Thymus (tissue), 11 donors: ENCODE measurements at regions not wholly inside any gene's neighbourhood (a gene's known extent, or its start where the extent isn't known, plus 50 kb on each side); places are given as distances from the start of the nearest gene placed in this dataset.

ENCODE experiments used
- DNase-seq, 9 donors: peaks; one replicate each; pipeline ENCODE4 v3.0.0-alpha.2; 2013; ENCODE audit warnings: low spot score in 9 of 9, low read depth in 6 of 9, missing footprints in 1 of 9
- H3K27ac ChIP-seq, 2 donors: one replicate each; pipeline ENCODE4 v1.5.1; 2013; ENCODE audit warnings: control low read depth in 1 of 2, low read depth in 1 of 2, low read length in 1 of 2, mild to moderate bottlenecking in 1 of 2, moderate library complexity in 1 of 2
- H3K27me3 ChIP-seq, 2 donors: one replicate each; pipeline ENCODE4 v1.5.1; 2013; ENCODE audit warnings: low read length in 1 of 2; ENCODE audit not compliant: control insufficient read depth in 2 of 2, insufficient read depth in 1 of 2
- H3K36me3 ChIP-seq, 2 donors: one replicate each; pipeline ENCODE4 v1.5.1; 2013; ENCODE audit warnings: low read length in 1 of 2, mild to moderate bottlenecking in 1 of 2, moderate library complexity in 1 of 2; ENCODE audit not compliant: control insufficient read depth in 2 of 2, insufficient read depth in 2 of 2
- H3K4me1 ChIP-seq, 2 donors: one replicate each; pipeline ENCODE4 v1.5.1; 2013; ENCODE audit warnings: low read length in 2 of 2; ENCODE audit not compliant: control insufficient read depth in 2 of 2, insufficient read depth in 2 of 2
- H3K4me3 ChIP-seq, 2 donors: one replicate each; pipeline ENCODE4 v1.5.1; 2013; ENCODE audit warnings: low read length in 2 of 2, control low read depth in 1 of 2, mild to moderate bottlenecking in 1 of 2
- H3K9me3 ChIP-seq, 2 donors: one replicate each; pipeline ENCODE4 v1.5.1; 2013; ENCODE audit warnings: low read length in 1 of 2, mild to moderate bottlenecking in 1 of 2; ENCODE audit not compliant: control insufficient read depth in 2 of 2, insufficient read depth in 1 of 2
- WGBS: extraction: QIAGEN DNeasy Blood & Tissue Kit; methylation state at CpG from one replicate; pipeline ENCODE4 v1.1.7; 2013; 5-methylcytosine and 5-hydroxymethylcytosine counted together
- donor health status: healthy.

- no peaks in the 10 kb centered on the region for H3K9me3 ChIP-seq
- no peak overlapping the region for H3K4me3 ChIP-seq
- no peaks in the 10 kb centered on the region for H3K4me1 ChIP-seq
- 99% methylated on average over 1 of the region's 1 CpG for WGBS
- peaks cover 0 to 2% of the 10 kb centered on the region in 2 donors for H3K27me3 ChIP-seq
- no peak for DNase-seq
- no peaks in the 10 kb centered on the region for H3K36me3 ChIP-seq
- no peak overlapping the region for H3K27ac ChIP-seq
Measured at GRCh38 chr1:38305666-38306065, 259.1 kb upstream of the POU3F1 start.

DNA sequence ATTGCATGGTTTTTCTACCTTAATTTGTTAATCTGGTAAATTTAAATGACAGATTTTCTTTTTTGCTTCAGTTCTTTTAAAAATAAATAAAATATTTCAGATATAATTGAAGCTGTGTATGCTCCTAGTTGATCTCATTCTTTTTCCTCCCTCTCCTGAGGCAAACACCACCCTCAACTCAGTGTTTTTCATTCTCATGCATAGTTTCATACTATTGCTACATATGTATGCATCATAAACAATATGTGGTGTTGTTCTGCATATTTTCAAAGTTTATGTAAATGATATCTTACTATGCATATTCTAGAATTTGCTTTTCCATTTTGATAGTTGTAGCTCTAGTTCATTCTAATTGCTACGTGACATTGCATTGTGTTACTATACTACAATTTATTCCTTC is 257.2 kb upstream of the POU3F1 start:
- Histone ChIP-seq H3K36me3 (no peaks in the 10 kb centered on the region), H3K4me1 (no peaks in the 10 kb centered on the region), H3K9me3 (no peaks in the 10 kb centered on the region), H3K27me3 (peaks cover 0 to 2% of the 10 kb centered on the region in 2 donors), H3K4me3 (no peak overlapping the region), H3K27ac (no peak overlapping the region)
- WGBS = 91% methylated on average over 1 of the region's 1 CpG
- DNase-seq = no peak

DNA sequence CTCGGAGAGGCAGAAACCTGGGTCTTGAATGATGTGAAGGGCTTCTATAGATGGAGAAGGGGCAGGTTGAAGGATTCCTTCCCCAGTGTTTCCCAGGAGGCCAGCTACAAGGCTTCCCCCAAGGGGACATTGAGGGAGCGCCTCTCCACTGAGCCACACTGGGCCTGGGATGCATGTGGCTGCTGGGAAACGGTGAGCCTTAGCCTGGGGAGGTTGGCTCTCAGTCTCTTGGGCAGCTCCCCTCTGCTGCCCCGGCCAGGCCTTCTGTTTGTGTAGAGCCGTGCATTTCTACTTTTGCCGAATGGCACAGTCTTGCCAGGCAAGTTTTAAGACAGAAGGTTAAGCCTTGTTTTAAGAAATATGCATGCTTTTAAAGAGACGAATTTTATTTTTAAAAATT is 254.4 kb upstream of the POU3F1 start:
- Histone ChIP-seq H3K4me1 (no peaks in the 10 kb centered on the region), H3K4me3 (no peak overlapping the region), H3K36me3 (no peaks in the 10 kb centered on the region), H3K27ac (no peak overlapping the region), H3K9me3 (no peaks in the 10 kb centered on the region), H3K27me3 (peaks cover 0 to 5% of the 10 kb centered on the region in 2 donors)
- 83% methylated on average over 7 of the region's 7 CpGs for WGBS
- no peak for DNase-seq

GRCh38 chr1:38300616-38301015 is 254.0 kb upstream of the POU3F1 start:
- Histone ChIP-seq H3K27ac (no peak overlapping the region), H3K36me3 (no peaks in the 10 kb centered on the region), H3K4me3 (no peak overlapping the region), H3K4me1 (no peaks in the 10 kb centered on the region), H3K9me3 (no peaks in the 10 kb centered on the region), H3K27me3 (peaks cover 0 to 6% of the 10 kb centered on the region in 2 donors)
- 82% methylated on average over 3 of the region's 3 CpGs for WGBS
- no peak for DNase-seq

DNA sequence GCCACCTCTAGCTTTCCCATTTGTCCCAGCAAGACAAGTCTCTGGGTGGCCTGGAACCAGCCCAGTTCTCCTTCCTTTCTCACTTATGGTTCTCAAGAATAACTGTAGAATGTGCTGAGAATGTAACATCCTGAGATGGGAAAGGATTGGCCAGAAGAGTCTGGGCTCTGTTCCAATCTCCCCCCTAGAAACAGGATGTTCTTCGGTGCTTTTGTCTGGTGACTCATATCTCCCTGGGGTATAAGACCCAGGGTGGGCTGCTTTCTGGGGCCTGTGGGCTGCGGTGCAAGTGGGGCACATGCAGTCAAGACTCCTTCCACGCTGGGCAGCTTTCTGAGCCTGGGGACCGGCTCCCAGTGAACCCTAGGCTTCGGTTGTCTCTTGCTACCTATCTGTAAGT is 251.2 kb upstream of the POU3F1 start:
- 78% methylated on average over 5 of the region's 5 CpGs for WGBS
- DNase-seq = no peak

DNA sequence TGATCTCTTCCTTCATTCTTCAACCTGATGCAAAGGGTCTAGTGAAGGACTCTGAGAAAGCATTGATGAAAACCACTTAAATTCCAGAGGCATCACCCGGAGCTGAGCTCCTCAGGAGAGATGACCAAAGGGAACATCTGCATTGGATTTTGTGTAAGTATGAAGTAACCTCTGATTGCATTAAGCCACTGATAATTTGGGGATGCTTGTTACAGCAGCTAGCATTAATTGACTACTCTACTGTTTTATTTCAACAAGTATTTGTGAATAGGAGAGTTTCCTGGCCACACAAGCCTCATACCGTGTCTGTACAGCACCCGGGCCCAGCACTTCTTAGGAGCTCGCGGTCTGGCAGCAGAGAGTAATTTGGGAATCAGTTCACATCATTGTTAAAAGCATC is 250.7 kb upstream of the POU3F1 start:
- Histone ChIP-seq H3K4me3 (no peak overlapping the region), H3K9me3 (no peaks in the 10 kb centered on the region), H3K4me1 (no peaks in the 10 kb centered on the region), H3K36me3 (no peaks in the 10 kb centered on the region), H3K27ac (no peak overlapping the region), H3K27me3 (peaks cover 9 to 20% of the 10 kb centered on the region in 2 donors)
- 94% methylated on average over 5 of the region's 5 CpGs for WGBS
- no peak for DNase-seq

More for the DNA sequence above, 251.2 kb upstream of the POU3F1 start:
- Histone ChIP-seq H3K36me3 (no peaks in the 10 kb centered on the region), H3K27me3 (peaks cover 3 to 14% of the 10 kb centered on the region in 2 donors), H3K9me3 (no peaks in the 10 kb centered on the region), H3K27ac (no peak overlapping the region), H3K4me1 (no peaks in the 10 kb centered on the region), H3K4me3 (no peak overlapping the region)

GRCh38 chr1:38296047-38296446 is 249.5 kb upstream of the POU3F1 start:
- Histone ChIP-seq H3K9me3 (no peaks in the 10 kb centered on the region), H3K27me3 (peaks cover 10 to 31% of the 10 kb centered on the region in 2 donors), H3K36me3 (no peaks in the 10 kb centered on the region), H3K4me1 (no peaks in the 10 kb centered on the region), H3K4me3 (no peak overlapping the region), H3K27ac (no peak overlapping the region)
- no peak for DNase-seq
- 74% methylated on average over 10 of the region's 10 CpGs for WGBS

GRCh38 chr1:38293567-38293966 is 247.0 kb upstream of the POU3F1 start:
- Histone ChIP-seq H3K4me1 (no peaks in the 10 kb centered on the region), H3K36me3 (no peaks in the 10 kb centered on the region), H3K27ac (no peak overlapping the region), H3K27me3 (peaks cover 10 to 33% of the 10 kb centered on the region in 2 donors), H3K4me3 (no peak overlapping the region), H3K9me3 (no peaks in the 10 kb centered on the region)
- DNase-seq = no peak
- WGBS = 84% methylated on average over 4 of the region's 4 CpGs

DNA sequence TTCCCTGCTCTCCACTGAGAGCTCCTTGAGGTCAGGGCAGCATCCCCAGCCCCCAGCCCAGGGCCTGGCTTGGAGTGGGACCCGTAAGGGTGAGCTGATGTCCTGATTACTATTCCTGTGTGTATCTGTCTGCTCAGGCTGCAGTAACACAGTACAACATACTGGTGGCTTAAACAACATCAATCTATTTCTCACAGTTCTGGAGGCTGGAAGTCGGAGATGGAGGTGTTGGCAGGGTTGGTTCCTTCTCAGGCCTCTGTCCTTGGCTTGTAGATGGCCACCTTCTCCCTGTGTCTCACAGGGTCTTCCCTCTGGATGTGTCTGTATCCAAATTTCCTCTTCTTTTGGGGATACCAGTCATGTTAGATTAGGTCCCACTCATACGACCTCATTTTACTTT is 246.4 kb upstream of the POU3F1 start:
- no peaks in the 10 kb centered on the region for H3K36me3 ChIP-seq
- peaks cover 10 to 33% of the 10 kb centered on the region in 2 donors for H3K27me3 ChIP-seq
- no peaks in the 10 kb centered on the region for H3K4me1 ChIP-seq
- H3K4me3 ChIP-seq = no peak overlapping the region
- no peaks in the 10 kb centered on the region for H3K9me3 ChIP-seq
- WGBS = 72% methylated on average over 3 of the region's 3 CpGs
- H3K27ac ChIP-seq = no peak overlapping the region
- no peak for DNase-seq
